LNCaP clone FGC (cell line): ENCODE measurements at regions not wholly inside any gene's neighbourhood (a gene's known extent, or its start where the extent isn't known, plus 50 kb on each side); places are given as distances from the start of the nearest gene placed in this dataset.

Source experiments
- DNase-seq: peaks from one replicate; pipeline ENCODE4 v3.0.0-alpha.2; 2011; ENCODE audit warnings: low read depth
- H3K4me3 ChIP-seq: 2 replicates; pipeline ENCODE4 v1.5.1; 2011; ENCODE audit warnings: mild to moderate bottlenecking, low read depth, low read length, control low read depth
- CTCF ChIP-seq: IDR thresholded peaks from 2 replicates; pipeline ENCODE4 v1.5.1; 2012; ENCODE audit warnings: mild to moderate bottlenecking; ENCODE audit not compliant: control insufficient read depth, insufficient read depth; ENCODE audit errors: extremely low read depth

GRCh38 chr5:38070304-38070950 lies 187.9 kb upstream of the EGFLAM start:
- no peak for TF ChIP-seq CTCF
- H3K4me3 ChIP-seq: no peak overlapping the region
- DNase-seq: no peak

GRCh38 chr5:38069360-38069759 lies 189.0 kb upstream of the EGFLAM start:
- no peak for TF ChIP-seq CTCF

DNA sequence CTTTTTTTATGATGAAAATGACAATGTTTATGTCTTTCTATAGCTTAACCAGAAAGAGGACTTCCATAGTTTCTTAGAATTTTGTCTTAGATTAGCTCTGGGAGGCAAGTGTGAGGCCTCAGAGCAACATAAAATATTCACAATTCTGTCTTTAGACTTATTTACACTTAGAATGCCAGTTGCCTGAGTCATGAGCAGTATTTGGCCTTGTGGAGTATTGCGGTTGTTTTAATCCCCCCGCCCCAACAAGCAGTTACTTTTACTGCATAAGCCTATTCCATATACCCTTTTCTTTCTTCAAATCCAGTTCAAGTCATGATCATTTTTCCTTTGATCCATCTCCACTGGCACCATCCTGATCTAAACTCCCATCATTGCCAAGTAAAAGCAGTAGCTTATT lies 198.0 kb upstream of the EGFLAM start:
- no peak for TF ChIP-seq CTCF
- DNase-seq: no peak

More at GRCh38 chr5:38069360-38069759, 189.0 kb upstream of the EGFLAM start:
- H3K4me3 ChIP-seq: no peak overlapping the region
- no peak for DNase-seq

GRCh38 chr5:38059876-38060275 lies 198.5 kb upstream of the EGFLAM start:
- no peak for DNase-seq
- no peak for TF ChIP-seq CTCF

More for the DNA sequence above, 198.0 kb upstream of the EGFLAM start:
- H3K4me3 ChIP-seq: no peak overlapping the region

DNA sequence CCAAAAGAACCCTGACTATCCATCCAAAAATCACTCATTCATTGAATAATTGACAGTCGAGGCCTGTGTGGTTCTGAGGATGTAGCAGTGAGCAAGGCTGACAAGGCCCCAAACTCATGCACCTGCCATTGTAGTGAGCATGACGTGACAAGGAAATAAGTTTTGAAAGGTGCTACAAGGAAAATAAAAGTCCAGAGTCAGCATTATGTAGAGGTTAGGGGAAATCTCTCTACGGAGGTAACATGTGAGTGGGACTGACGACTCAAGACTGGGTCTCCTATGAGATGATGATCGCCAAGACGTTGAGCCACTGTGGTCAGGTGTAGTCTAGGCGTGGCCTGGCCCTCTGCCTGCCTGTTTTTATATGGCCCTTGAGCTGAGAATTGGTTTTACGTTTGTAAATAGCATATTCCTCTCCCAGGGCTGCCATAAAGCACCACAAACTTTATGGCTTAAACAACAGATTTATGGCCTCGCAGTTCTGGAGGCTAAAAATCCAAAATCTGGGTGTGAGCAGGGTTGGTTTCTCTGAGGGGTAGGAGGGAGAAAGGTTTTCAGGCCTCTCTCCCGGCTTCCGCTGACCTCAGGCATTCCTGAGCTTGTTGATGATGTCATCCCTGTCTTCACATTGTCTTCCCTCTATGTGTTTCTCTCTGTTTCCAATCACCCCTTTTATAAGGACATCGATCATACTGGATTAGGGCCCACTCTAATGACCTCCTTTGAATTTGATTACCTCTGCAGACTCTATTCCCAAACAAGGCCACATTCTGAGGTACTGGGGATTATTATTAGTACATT lies 206.4 kb upstream of the EGFLAM start:
- H3K4me3 ChIP-seq: no peak overlapping the region
- no peak for TF ChIP-seq CTCF
- DNase-seq: no peak

More at GRCh38 chr5:38059876-38060275, 198.5 kb upstream of the EGFLAM start:
- no peak overlapping the region for H3K4me3 ChIP-seq

- no peak for DNase-seq
- H3K4me3 ChIP-seq: no peak overlapping the region
- no peak for TF ChIP-seq CTCF
Measured at GRCh38 chr5:38048400-38048799, 208.6 kb upstream of the GDNF start.
